ENCODE measurements at regions not wholly inside any gene's neighbourhood (a gene's known extent, or its start where the extent isn't known, plus 50 kb on each side); places are given as distances from the start of the nearest gene placed in this dataset.

DNA sequence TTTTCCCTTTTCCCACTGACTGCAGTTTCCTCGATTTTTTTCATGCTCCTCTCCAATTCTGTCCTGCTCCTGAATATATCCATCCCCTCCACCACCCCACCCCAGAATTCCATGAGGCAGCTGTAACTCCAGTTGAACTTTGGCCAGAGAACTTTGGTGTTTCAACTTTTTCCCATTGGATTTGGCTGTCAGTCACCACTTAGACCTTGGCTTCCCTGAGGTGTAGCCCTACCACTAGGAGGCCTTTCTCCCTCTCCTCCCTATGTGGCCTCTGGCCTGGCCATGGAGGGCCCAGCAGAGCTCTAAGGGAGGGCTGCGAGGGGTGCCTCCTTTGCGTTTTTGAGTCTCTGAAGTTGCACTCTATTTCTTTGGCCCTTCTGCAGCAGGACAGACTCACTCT is 261.3 kb downstream of the PIK3R1 start:
- TF ChIP-seq CTCF (IDR thresholded peaks at IDR 0.05) (peak; percentile 12; the same call in 1 of the 2 replicates), TAF1 (IDR thresholded peaks at IDR 0.05; ENCODE audit: borderline replicate concordance, low read depth, low read length) (no peak), IRF3 (IDR thresholded peaks at IDR 0.05; ENCODE audit: low read depth, low read length) (no peak), TCF12 (IDR thresholded peaks at IDR 0.05) (no peak), JUND (IDR thresholded peaks at IDR 0.05) (no peak), FOSL2 (IDR thresholded peaks at IDR 0.05; ENCODE audit: borderline replicate concordance, low read depth) (no peak), EZH2phosphoT487 (IDR thresholded peaks at IDR 0.05; ENCODE audit: borderline replicate concordance, low read depth) (no peak)
- TF ChIP-seq, protein P1, sequence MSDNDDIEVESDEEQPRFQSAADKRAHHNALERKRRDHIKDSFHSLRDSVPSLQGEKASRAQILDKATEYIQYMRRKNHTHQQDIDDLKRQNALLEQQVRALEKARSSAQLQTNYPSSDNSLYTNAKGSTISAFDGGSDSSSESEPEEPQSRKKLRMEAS (IDR thresholded peaks at IDR 0.05; ENCODE audit: low read depth), result no peak
- TF ChIP-seq, protein P2, sequence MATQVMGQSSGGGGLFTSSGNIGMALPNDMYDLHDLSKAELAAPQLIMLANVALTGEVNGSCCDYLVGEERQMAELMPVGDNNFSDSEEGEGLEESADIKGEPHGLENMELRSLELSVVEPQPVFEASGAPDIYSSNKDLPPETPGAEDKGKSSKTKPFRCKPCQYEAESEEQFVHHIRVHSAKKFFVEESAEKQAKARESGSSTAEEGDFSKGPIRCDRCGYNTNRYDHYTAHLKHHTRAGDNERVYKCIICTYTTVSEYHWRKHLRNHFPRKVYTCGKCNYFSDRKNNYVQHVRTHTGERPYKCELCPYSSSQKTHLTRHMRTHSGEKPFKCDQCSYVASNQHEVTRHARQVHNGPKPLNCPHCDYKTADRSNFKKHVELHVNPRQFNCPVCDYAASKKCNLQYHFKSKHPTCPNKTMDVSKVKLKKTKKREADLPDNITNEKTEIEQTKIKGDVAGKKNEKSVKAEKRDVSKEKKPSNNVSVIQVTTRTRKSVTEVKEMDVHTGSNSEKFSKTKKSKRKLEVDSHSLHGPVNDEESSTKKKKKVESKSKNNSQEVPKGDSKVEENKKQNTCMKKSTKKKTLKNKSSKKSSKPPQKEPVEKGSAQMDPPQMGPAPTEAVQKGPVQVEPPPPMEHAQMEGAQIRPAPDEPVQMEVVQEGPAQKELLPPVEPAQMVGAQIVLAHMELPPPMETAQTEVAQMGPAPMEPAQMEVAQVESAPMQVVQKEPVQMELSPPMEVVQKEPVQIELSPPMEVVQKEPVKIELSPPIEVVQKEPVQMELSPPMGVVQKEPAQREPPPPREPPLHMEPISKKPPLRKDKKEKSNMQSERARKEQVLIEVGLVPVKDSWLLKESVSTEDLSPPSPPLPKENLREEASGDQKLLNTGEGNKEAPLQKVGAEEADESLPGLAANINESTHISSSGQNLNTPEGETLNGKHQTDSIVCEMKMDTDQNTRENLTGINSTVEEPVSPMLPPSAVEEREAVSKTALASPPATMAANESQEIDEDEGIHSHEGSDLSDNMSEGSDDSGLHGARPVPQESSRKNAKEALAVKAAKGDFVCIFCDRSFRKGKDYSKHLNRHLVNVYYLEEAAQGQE (IDR thresholded peaks at IDR 0.05; ENCODE audit: low read depth, low read length), result no peak
